Muscle layer of colon (tissue), 2 donors: ENCODE measurements at regions not wholly inside any gene's neighbourhood (a gene's known extent, or its start where the extent isn't known, plus 50 kb on each side); places are given as distances from the start of the nearest gene placed in this dataset.
"Not testable (repeated sequence)": the region's sequence is repeated elsewhere in the genome, so short reads cannot be mapped to it uniquely, and the experiment has no call there.

ENCODE experiments used
- H3K27ac ChIP-seq: one replicate; pipeline ENCODE4 v1.7.0; 2013; ENCODE audit warnings: low read depth, mild to moderate bottlenecking, low read length, moderate library complexity
- H3K27me3 ChIP-seq, 2 donors: one replicate each; pipeline ENCODE4 v1.7.0; 2013; ENCODE audit warnings: low read length in 2 of 2, mild to moderate bottlenecking in 2 of 2; ENCODE audit not compliant: insufficient read depth in 2 of 2, control insufficient read depth in 1 of 2
- H3K36me3 ChIP-seq: one replicate; pipeline ENCODE4 v1.7.0; 2013; ENCODE audit warnings: mild to moderate bottlenecking, low read length; ENCODE audit not compliant: insufficient read depth
- H3K4me1 ChIP-seq: one replicate; pipeline ENCODE4 v1.7.0; 2013; ENCODE audit warnings: mild to moderate bottlenecking, low read length; ENCODE audit not compliant: insufficient read depth
- H3K4me3 ChIP-seq, 2 donors: one replicate each; pipeline ENCODE4 v1.7.0; 2013; ENCODE audit warnings: low read length in 2 of 2, low read depth in 1 of 2, mild to moderate bottlenecking in 1 of 2, moderate library complexity in 1 of 2
- H3K9ac ChIP-seq: one replicate; pipeline ENCODE4 v1.7.0; 2013; ENCODE audit warnings: low read length
- H3K9me3 ChIP-seq: one replicate; pipeline ENCODE4 v1.7.0; 2013; ENCODE audit warnings: mild to moderate bottlenecking, low read length
- donor health status: abdominal sarcoma.
- donor health status: Adenocarcinoma of cecum.

- Histone ChIP-seq H3K27me3 (peaks cover 23 to 61% of the 10 kb centered on the region in 2 donors), H3K4me1 (peaks cover 6% of the 10 kb centered on the region), H3K36me3 (no peaks in the 10 kb centered on the region), H3K27ac (no peak overlapping the region), H3K9ac (no peak overlapping the region), H3K4me3 (no peak overlapping the region), H3K9me3 (no peaks in the 10 kb centered on the region)
Measured at GRCh38 chr1:181318022-181318857, 165.1 kb upstream of the CACNA1E start.

GRCh38 chr1:181318858-181319235 is 164.5 kb upstream of the CACNA1E start:
- Histone ChIP-seq H3K36me3 (no peaks in the 10 kb centered on the region), H3K27me3 (peaks cover 23 to 55% of the 10 kb centered on the region in 2 donors), H3K9ac (no peak overlapping the region), H3K4me1 (peaks cover 6% of the 10 kb centered on the region), H3K9me3 (no peaks in the 10 kb centered on the region), H3K4me3 (no peak overlapping the region), H3K27ac (no peak overlapping the region)

DNA sequence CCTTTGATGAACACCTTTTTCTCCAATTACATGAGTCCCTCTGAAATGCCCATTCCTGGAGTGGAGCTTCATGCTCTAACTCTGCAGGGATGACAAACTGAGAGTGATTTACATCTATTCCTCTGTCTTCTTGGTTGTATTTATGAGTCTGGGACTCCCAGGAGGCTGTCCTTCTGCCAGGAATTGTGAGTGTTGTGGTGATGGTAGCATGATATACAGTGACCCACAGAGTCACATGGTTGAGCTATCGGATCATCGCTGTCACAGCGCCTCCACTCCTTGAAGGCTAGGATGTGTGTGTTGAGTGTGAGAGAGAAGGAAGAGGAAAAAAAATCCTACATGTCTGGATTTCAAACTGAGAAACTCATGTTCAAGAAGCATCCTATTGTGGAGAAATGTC is 163.4 kb upstream of the CACNA1E start:
- Histone ChIP-seq H3K27me3 (peaks cover 23 to 49% of the 10 kb centered on the region in 2 donors), H3K4me3 (no peak overlapping the region), H3K9ac (no peak overlapping the region), H3K9me3 (no peaks in the 10 kb centered on the region), H3K4me1 (peaks cover 6% of the 10 kb centered on the region), H3K36me3 (no peaks in the 10 kb centered on the region), H3K27ac (no peak overlapping the region)

DNA sequence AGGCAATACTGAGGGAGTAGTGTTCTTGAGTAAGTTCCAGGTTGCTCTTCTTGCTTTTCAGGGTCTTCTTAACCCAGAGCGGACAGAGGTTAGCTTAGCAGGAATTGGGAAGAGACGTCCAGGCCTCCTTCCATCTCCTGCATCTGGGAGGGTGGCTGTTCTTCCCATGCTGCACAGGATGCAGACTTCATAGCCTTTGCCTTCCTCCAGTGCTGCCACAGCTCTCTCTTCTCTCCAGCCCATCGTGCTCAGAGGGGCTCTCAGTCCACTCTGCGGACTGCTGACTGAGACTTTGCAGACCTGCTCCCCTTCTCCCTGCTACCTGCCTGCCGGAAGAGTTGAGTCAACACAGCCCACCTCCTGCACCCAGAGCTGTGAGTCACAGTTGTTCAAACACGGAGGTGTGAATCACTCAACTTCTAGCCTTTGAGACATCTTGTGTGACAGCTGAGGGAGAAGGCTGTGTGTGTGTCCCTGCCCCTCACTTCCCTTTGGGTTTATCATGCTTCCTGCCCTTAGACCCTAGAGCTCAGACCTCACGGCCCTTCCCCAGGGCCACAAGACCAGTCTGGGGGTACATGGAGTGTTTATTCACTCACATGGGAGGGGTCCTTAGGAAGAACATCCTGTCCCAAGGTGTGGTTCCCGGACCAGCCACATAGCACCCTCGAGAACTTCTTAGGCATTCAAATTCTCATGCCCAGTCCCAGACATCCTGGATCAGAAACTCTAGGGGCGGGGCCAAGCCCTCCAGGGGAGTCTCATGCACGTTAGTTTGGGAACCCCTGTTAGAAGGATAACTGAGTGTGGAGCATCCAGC is 158.3 kb upstream of the CACNA1E start:
- no peaks in the 10 kb centered on the region for H3K4me1 ChIP-seq
- H3K27ac ChIP-seq, result no peak overlapping the region
- H3K27me3 ChIP-seq, result peaks cover 3 to 11% of the 10 kb centered on the region in 2 donors
- no peaks in the 10 kb centered on the region for H3K36me3 ChIP-seq
- H3K9ac ChIP-seq, result no peak overlapping the region
- H3K9me3 ChIP-seq, result no peaks in the 10 kb centered on the region
- no peak overlapping the region for H3K4me3 ChIP-seq

- not testable (repeated sequence) for H3K9ac ChIP-seq, H3K9me3 ChIP-seq, H3K4me3 ChIP-seq, H3K27ac ChIP-seq, H3K27me3 ChIP-seq, H3K4me1 ChIP-seq, H3K36me3 ChIP-seq
Measured at GRCh38 chr1:181325765-181326164, 157.6 kb upstream of the CACNA1E start.

GRCh38 chr1:181326348-181326747 is 157.0 kb upstream of the CACNA1E start:
- no peak overlapping the region for H3K4me3 ChIP-seq
- no peaks in the 10 kb centered on the region for H3K9me3 ChIP-seq
- H3K27ac ChIP-seq, result no peak overlapping the region
- no peak overlapping the region for H3K9ac ChIP-seq
- no peaks in the 10 kb centered on the region for H3K4me1 ChIP-seq
- no peaks in the 10 kb centered on the region for H3K27me3 ChIP-seq
- H3K36me3 ChIP-seq, result no peaks in the 10 kb centered on the region

GRCh38 chr1:181327796-181328195 is 155.5 kb upstream of the CACNA1E start:
- Histone ChIP-seq H3K9ac (no peak overlapping the region), H3K27me3 (no peaks in the 10 kb centered on the region), H3K4me1 (no peaks in the 10 kb centered on the region), H3K27ac (no peak overlapping the region), H3K4me3 (no peak overlapping the region), H3K9me3 (no peaks in the 10 kb centered on the region), H3K36me3 (no peaks in the 10 kb centered on the region)

GRCh38 chr1:181334724-181335123 is 148.6 kb upstream of the CACNA1E start:
- Histone ChIP-seq H3K36me3 (no peaks in the 10 kb centered on the region), H3K9me3 (no peaks in the 10 kb centered on the region), H3K4me1 (no peaks in the 10 kb centered on the region), H3K27me3 (no peaks in the 10 kb centered on the region), H3K27ac (no peak overlapping the region), H3K9ac (no peak overlapping the region), H3K4me3 (no peak overlapping the region)

DNA sequence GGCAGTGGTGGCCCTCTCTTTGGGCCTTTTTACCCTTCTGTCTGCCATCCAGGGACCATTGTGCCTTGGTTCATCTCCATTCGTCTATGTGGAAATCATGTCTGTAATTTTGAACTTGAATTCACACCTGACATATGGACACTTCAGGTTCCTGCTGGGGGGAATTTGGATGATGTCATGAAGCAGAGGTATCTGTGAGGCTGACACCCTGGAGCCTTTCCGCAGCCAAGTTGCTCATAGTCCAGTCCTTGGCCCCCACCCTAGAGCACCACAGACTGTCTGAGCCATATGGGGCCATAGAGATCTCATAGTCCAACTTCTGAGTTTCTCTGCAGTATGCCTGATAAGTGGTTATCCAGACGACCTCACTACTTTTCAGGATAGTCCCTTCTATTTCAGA is 147.7 kb upstream of the CACNA1E start:
- H3K27me3 ChIP-seq, result no peaks in the 10 kb centered on the region
- H3K36me3 ChIP-seq, result no peaks in the 10 kb centered on the region
- no peak overlapping the region for H3K4me3 ChIP-seq
- H3K9ac ChIP-seq, result no peak overlapping the region
- no peaks in the 10 kb centered on the region for H3K4me1 ChIP-seq
- H3K27ac ChIP-seq, result no peak overlapping the region
- H3K9me3 ChIP-seq, result no peaks in the 10 kb centered on the region

DNA sequence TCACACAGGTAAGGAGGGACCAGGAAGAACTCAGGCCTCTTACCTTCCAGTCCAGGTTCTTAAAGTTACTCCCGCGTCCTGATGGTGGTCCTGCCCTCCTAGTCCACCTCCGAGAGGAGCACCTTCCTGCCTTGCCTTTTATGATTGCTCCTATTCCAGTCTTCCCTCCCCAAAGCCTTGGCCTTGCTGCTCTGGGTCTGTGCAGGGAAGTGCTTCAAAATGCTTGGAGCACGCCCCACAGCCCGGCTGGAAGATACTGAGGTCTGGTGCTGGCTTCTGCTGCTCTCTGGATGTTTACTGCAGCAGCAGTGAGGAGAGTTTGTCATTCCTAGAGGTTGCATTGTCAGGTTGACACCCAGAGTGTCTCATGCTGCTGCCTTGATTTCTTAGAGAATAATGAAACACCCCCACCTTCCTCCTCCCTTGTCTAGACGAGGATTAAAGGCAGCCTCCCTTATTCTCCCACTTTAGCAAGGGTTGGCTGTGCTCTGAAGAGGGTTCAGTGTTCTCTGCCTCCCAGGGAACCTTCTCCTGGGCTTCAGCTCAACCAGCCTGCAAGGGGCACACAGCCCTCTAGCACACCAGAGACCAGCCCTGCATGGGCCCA is 142.2 kb upstream of the CACNA1E start:
- Histone ChIP-seq H3K4me3 (no peak overlapping the region), H3K9ac (no peak overlapping the region), H3K27ac (no peak overlapping the region), H3K4me1 (no peaks in the 10 kb centered on the region), H3K36me3 (no peaks in the 10 kb centered on the region), H3K9me3 (no peaks in the 10 kb centered on the region), H3K27me3 (peaks cover 0 to 5% of the 10 kb centered on the region in 2 donors)

DNA sequence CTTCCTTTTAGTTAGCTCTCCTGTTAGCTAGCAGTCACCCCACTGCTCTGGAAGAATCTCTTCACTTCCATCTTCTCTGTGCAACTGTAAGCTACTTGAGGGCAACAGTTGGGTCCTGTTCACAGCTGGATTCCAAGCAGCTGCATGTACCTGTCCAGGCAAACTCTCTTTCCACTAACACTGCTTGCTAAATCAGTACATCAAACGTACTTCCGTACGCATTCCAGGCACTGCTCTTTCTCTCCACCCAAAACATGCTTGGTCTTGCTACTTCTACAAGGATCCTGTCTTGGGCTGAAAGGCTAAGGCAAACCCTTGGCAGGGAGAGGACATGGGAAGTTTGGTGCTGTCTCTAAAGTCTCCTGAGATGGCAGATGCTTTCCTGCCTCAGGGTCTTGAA is 139.2 kb upstream of the CACNA1E start:
- H3K4me3 ChIP-seq, result no peak overlapping the region
- no peaks in the 10 kb centered on the region for H3K36me3 ChIP-seq
- no peak overlapping the region for H3K9ac ChIP-seq
- no peaks in the 10 kb centered on the region for H3K9me3 ChIP-seq
- H3K27me3 ChIP-seq, result peaks cover 0 to 5% of the 10 kb centered on the region in 2 donors
- H3K4me1 ChIP-seq, result no peaks in the 10 kb centered on the region
- H3K27ac ChIP-seq, result no peak overlapping the region
